Activated CD8-positive, alpha-beta memory T cell treated with anti-CD3 and anti-CD28 coated beads, Interleukin-2, amount 10 ng/mL, durations not matched to agents 7 days and 5 days (primary cell): ENCODE measurements at regions not wholly inside any gene's neighbourhood (a gene's known extent, or its start where the extent isn't known, plus 50 kb on each side); places are given as distances from the start of the nearest gene placed in this dataset.
"Not testable (repeated sequence)": the region's sequence is repeated elsewhere in the genome, so short reads cannot be mapped to it uniquely, and the experiment has no call there.

Experiments
- ATAC-seq: fragments of 150-1000 bp; cut with Tn5 transposase; one replicate; pipeline ENCODE4 v1.10.0; 2021; ENCODE audit warnings: moderate library complexity
- CTCF ChIA-PET: fragments of 350-600 bp; sonication (Branson Sonifier 250); formaldehyde crosslinking; loops from one replicate; lab custom pipeline; 2021; ENCODE audit warnings: antibody characterized with exemption; lab: Charles Lee
- DNase-seq: peaks from one replicate; pipeline ENCODE4 v3.0.0-alpha.2; 2020
- H3K27ac Mint-ChIP-seq: one replicate; pipeline ENCODE4 v1.8.0; 2021; ENCODE audit warnings: mild to moderate bottlenecking, mixed read lengths
- H3K27me3 Mint-ChIP-seq: one replicate; pipeline ENCODE4 v1.8.0; 2021; ENCODE audit warnings: mixed read lengths
- H3K36me3 Mint-ChIP-seq: one replicate; pipeline ENCODE4 v1.8.0; 2021; ENCODE audit warnings: mild to moderate bottlenecking, mixed read lengths
- H3K4me1 Mint-ChIP-seq: one replicate; pipeline ENCODE4 v1.8.0; 2021; ENCODE audit warnings: mixed read lengths
- H3K4me3 Mint-ChIP-seq: one replicate; pipeline ENCODE4 v1.8.0; 2021; ENCODE audit warnings: mild to moderate bottlenecking, moderate library complexity, mixed read lengths
- H3K9me3 Mint-ChIP-seq: one replicate; pipeline ENCODE4 v1.8.0; 2022; ENCODE audit warnings: low read depth, mixed read lengths

DNA sequence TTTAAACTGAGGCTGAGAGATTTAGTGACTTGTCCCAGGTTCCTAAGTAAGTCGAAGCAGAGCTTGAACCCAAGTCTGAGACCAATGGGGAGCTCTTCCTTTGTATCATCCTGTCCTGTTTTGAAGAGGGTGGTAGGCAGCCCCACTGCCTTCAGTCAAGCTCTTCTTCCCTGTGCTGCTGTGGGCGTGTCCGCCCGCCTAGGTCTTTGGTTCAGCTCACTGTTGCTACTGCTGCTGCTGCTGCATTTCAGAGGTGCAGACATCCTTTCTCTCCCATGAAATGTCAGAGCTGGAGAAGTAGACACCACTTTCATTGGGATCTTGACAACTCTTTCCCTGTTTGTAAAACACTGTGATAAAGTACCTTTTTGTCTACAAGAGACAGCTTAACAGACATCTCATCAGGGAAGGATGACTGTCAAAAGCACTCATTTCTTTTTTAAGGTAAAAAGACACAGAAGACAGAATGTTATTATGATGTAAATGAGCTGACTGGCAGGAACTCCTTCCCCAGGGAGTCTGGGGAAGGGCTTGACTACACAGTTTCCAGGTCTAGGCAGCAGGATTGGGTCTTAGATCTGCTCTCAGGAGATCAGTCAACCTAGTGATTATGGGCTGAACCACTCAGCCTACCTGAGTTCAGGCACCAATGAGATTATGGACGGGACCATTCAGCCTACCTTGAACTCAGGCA, 91.7 kb upstream of the TRIB2 start:
- no peak overlapping the region for H3K27ac Mint-ChIP-seq
- H3K4me1 Mint-ChIP-seq = peaks cover 5% of the 10 kb centered on the region
- DNase-seq = no peak
- H3K9me3 Mint-ChIP-seq = no peaks in the 10 kb centered on the region
- no peaks in the 10 kb centered on the region for H3K27me3 Mint-ChIP-seq
- CTCF ChIA-PET = no interaction called here
- no peak for ATAC-seq
- H3K36me3 Mint-ChIP-seq = no peaks in the 10 kb centered on the region
- H3K4me3 Mint-ChIP-seq = no peak overlapping the region

DNA sequence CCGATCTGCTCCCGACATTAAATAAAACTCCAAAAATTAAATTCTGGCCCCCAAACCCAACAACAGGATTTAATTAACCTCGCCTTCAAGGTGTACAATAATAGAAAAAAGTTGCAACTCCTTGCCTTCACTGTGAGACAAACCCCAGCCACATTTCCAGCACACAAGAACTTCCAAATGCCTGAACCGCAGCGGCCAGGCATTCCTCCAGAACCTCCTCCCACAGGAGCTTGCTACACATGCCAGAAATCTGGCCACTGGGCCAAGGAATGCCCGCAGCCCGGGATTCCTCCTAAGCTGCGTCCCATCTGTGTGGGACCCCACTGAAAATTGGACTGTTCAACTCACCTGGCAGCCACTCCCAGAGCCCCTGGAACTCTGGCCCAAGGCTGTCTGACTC, 88.2 kb upstream of the TRIB2 start:
- ATAC-seq, H3K9me3 Mint-ChIP-seq, H3K4me3 Mint-ChIP-seq, DNase-seq, H3K36me3 Mint-ChIP-seq, H3K27me3 Mint-ChIP-seq, H3K27ac Mint-ChIP-seq, H3K4me1 Mint-ChIP-seq, CTCF ChIA-PET: not testable (repeated sequence)

DNA sequence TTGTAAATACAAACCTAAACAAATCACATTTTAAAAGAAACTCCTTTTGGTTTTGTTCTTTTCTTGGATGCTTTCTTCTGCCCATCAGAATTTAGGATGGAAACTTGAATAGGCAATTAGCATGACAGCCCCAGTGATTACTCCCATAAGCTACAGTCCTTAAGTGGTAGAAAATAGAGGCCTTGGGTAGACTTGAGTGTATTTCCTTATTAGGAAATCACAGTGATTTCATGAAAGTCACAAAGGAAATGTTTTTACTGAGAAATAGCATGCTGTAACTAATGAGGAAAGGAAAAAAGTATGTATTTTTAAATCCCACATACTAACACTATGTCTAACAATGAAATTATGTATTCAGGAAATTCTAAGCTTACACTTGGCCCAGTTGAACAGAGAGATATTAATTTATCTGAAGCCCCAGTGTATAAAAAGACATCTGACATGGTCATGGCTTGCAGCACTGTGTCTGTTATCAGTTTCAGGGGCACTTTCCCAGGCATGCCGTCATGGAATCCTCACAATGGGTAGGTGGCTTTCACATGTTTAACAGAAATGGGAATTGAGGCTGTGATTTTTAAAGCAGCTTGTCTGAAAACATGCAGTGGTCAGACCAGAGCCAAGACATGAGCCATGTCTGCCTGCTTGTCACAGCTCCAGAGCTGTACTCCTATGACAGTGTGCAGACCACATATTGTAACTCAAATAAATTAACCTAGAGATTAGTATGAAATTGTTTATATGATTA, 79.7 kb upstream of the TRIB2 start:
- Mint-ChIP-seq H3K27me3 (no peaks in the 10 kb centered on the region), H3K4me1 (peaks cover 14% of the 10 kb centered on the region), H3K27ac (no peak overlapping the region), H3K9me3 (no peaks in the 10 kb centered on the region), H3K4me3 (no peak overlapping the region), H3K36me3 (peaks cover 3% of the 10 kb centered on the region)
- no peak for DNase-seq
- no peak for ATAC-seq
- CTCF ChIA-PET = no interaction called here

DNA sequence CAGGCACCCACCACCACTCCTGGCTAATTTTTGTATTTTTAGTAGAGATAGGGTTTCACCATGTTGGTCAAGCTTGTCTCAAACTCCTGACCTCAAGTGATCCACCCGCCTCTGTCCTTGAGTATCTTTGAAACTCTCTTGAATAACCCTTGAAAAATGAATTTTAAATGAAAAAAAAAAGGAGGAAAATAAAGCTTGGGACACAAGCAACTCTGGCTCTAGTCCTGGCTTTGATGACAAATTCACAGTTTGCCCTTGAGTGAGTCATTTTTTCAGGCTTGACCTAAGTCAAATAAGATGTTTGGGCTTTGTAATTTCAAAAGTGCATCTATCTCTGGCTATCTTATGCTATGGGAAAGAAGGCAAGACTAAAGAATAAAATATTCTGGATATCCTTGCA, 79.0 kb upstream of the TRIB2 start:
- CTCF ChIA-PET = interaction anchor here (0.8 to 2.5 kb wide), 2 partner anchors 78 to 366 kb away, joined by 3 to 5 read pairs; no protein-coding TSS in a partner anchor
- ATAC-seq (no peak), DNase-seq (no peak)
- H3K4me1 Mint-ChIP-seq = peaks cover 14% of the 10 kb centered on the region
- no peak overlapping the region for H3K27ac Mint-ChIP-seq
- H3K27me3 Mint-ChIP-seq = no peaks in the 10 kb centered on the region
- H3K4me3 Mint-ChIP-seq = no peak overlapping the region
- H3K36me3 Mint-ChIP-seq = peaks cover 3% of the 10 kb centered on the region
- H3K9me3 Mint-ChIP-seq = no peaks in the 10 kb centered on the region

DNA sequence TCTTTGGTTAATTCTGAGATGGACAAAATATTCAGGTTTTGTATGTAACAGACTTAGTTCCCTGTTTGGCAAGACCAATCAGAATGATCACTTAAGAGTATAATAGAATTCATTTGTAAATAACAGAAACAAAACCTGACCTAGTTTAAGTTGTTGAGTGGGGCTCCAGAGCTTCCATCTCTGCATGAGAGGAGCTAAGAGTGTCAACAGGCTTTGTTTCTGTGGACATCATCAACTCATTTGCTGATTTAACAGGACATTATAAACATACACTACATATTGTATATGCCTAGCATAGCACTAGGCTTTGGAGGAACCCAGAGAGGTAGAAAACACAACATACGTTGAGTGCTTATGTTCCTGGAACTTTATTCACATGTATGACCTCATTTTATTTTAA, 75.3 kb upstream of the TRIB2 start:
- CTCF ChIA-PET = no interaction called here
- no peaks in the 10 kb centered on the region for H3K27me3 Mint-ChIP-seq
- ATAC-seq = no peak

DNA sequence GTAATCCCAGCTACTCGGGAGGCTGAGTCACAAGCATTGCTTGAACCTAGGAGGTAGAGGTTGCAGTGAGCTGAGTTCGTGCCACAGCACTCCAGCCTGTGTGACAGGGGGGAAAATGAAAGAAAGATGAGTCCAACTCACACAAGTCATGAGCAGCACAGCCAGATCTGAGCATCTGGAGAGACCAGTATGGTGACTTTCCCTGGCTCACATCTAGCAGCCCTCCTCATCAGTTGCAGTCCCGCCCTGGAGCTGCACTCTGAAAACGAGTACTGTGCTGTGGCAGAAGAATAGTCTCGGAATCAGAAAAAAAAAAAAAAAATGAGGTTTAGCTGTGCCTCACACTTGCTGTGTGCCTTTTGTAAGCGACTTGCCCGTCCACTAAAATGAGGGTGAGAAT, 74.4 kb upstream of the TRIB2 start:
- CTCF ChIA-PET = no interaction called here
- Mint-ChIP-seq H3K27ac (no peak overlapping the region), H3K4me1 (peaks cover 2% of the 10 kb centered on the region), H3K9me3 (peaks cover 5% of the 10 kb centered on the region), H3K4me3 (no peak overlapping the region), H3K27me3 (no peaks in the 10 kb centered on the region), H3K36me3 (peaks cover 3% of the 10 kb centered on the region)
- ATAC-seq (no peak), DNase-seq (no peak)

More for the DNA sequence above, 75.3 kb upstream of the TRIB2 start:
- H3K4me1 Mint-ChIP-seq = peaks cover 11% of the 10 kb centered on the region
- DNase-seq = no peak
- peaks cover 3% of the 10 kb centered on the region for H3K36me3 Mint-ChIP-seq
- no peak overlapping the region for H3K4me3 Mint-ChIP-seq
- peaks cover 5% of the 10 kb centered on the region for H3K9me3 Mint-ChIP-seq
- H3K27ac Mint-ChIP-seq = no peak overlapping the region

DNA sequence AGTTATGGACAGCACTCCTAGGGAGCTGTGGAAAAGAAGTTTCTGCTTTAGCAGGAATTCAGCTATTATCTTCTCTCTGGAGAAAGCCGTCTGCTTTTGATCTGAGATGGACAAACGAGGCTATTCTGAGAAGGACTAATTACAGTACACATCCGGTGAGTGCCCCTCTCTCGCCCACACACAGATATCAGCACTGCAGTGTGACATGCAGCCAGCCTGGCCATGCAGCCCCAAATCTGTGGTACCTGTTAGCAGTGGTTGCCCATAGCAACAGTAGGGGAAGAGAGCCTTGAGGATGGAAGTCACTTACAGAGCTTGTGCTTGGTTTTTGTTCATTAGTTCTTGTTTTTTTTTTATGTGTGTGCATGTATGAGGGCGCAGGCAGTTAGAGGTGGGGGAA, 73.9 kb upstream of the TRIB2 start:
- peaks cover 2% of the 10 kb centered on the region for H3K4me1 Mint-ChIP-seq
- ATAC-seq (no peak), DNase-seq (no peak)
- peaks cover 3% of the 10 kb centered on the region for H3K36me3 Mint-ChIP-seq
- H3K27me3 Mint-ChIP-seq = no peaks in the 10 kb centered on the region
- no peak overlapping the region for H3K27ac Mint-ChIP-seq
- peaks cover 5% of the 10 kb centered on the region for H3K9me3 Mint-ChIP-seq
- H3K4me3 Mint-ChIP-seq = no peak overlapping the region
- CTCF ChIA-PET = no interaction called here

DNA sequence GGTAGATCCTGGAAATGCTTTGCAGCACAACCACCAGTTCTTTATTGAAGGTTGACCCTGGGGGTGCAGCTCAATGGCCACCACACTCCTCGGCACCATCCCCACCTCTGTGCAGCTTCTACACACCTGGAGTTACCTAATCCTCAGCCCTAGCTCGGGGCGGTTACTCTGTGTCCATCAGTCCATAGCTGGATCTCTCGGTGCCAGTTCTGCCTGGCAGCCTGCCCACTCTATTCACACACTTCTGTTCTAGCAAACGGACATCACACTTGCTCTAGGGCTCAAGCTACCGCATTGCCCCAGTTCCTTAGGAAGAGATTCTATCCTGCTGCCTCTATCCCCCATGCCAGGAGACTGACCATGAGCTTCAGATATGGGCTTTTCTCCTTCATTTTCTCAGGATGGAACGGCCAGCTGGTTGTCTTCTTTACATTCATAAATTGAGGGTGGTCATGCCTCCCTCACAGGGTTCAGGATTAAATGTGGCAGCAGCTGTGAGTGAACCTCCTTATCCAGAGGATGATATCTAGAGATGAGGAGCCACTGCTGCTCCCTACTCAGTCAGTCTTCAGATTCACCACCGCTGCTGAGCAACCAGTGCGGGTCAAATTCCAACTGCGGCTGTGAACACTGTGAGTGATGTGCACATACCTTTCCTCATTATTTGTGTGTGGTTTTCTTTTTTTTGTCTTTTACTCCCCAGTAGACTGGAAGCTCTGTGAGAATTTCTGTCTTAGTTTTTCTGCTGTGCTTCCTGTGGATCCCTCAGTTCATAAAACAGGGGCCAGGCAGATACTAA, 66.9 kb upstream of the TRIB2 start:
- Mint-ChIP-seq H3K4me1 (no peaks in the 10 kb centered on the region), H3K27ac (no peak overlapping the region), H3K27me3 (no peaks in the 10 kb centered on the region), H3K9me3 (peaks cover 5% of the 10 kb centered on the region), H3K4me3 (no peak overlapping the region), H3K36me3 (peaks cover 3% of the 10 kb centered on the region)
- CTCF ChIA-PET = interaction anchor here (0.7 kb wide), 1 partner anchor 56 kb away, joined by 3 read pairs; no protein-coding TSS in a partner anchor
- DNase-seq = no peak
- no peak for ATAC-seq

DNA sequence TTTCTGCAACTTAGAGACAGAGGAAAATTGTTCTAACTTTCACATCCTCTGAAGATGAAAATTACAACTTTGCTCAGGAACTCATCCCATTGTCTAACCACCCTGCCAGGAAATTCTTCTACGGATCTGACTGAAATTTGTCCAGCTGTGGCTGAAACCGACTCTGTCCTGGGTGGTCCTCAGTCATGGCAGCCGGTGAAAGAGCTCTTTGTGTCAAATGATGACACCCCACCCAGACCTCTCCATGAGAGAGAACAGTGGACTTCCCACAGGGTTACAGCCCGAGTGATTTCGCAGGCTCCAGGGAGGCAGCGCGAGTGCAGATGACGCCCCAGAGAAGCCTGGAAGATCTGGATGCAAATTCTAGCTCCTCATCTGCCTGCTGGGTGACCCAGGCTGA, 65.1 kb upstream of the TRIB2 start:
- CTCF ChIA-PET = interaction anchor here (0.8 kb wide), 1 partner anchor 14 kb away, joined by 3 read pairs; no protein-coding TSS in a partner anchor
- no peak for DNase-seq

DNA sequence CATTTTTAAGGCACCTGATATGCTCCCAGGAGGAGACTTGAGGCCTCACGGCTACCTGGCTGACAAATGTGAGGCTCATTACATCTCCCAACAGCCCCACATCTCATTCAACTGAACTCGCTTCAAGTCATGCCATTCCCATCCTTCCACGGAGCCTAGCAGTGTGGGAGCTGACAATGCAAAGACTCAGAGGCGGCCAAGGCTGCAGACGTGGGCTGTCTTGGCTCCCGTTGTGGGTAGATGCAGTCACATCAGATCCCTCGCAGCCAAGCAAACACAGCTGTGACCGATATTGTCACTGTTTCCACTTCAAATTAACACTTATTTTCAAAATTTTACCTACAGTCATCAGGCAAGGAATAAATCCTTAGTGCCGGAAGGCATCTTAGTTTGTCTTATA, 64.0 kb upstream of the TRIB2 start:
- peaks cover 2% of the 10 kb centered on the region for H3K9me3 Mint-ChIP-seq
- H3K27ac Mint-ChIP-seq = no peak overlapping the region
- no peaks in the 10 kb centered on the region for H3K27me3 Mint-ChIP-seq

More for the DNA sequence above, 65.1 kb upstream of the TRIB2 start:
- no peak for ATAC-seq
- Mint-ChIP-seq H3K9me3 (peaks cover 2% of the 10 kb centered on the region), H3K4me1 (no peaks in the 10 kb centered on the region), H3K27me3 (no peaks in the 10 kb centered on the region), H3K4me3 (no peak overlapping the region), H3K36me3 (no peaks in the 10 kb centered on the region), H3K27ac (no peak overlapping the region)

DNA sequence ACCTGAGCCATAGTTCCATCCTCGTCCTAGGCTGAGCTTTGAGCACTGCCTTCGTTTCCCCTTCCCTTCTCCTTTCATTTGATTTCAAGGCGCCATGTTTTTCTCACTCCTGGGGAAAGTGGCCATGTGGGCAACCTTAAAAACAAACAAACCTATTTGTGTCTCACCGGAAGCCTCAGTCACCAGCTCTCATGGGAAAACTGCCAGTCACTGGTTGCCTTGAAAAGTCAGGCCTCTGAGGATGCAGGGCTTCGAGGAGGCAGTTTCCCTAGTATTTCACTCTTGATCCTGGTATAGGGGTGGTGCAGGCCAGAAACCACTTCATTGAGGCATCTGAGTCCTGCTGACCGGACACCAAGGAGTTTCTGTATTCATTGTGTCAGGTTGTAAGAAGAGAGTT, 59.2 kb upstream of the TRIB2 start:
- DNase-seq = no peak
- Mint-ChIP-seq H3K27me3 (no peaks in the 10 kb centered on the region), H3K4me3 (no peak overlapping the region), H3K36me3 (no peaks in the 10 kb centered on the region), H3K9me3 (peaks cover 2% of the 10 kb centered on the region), H3K27ac (no peak overlapping the region), H3K4me1 (no peaks in the 10 kb centered on the region)
- ATAC-seq = no peak
- CTCF ChIA-PET = no interaction called here

More for the DNA sequence above, 64.0 kb upstream of the TRIB2 start:
- CTCF ChIA-PET = no interaction called here
- no peak for DNase-seq
- H3K4me1 Mint-ChIP-seq = no peaks in the 10 kb centered on the region
- H3K36me3 Mint-ChIP-seq = no peaks in the 10 kb centered on the region
- ATAC-seq = no peak
- H3K4me3 Mint-ChIP-seq = no peak overlapping the region

DNA sequence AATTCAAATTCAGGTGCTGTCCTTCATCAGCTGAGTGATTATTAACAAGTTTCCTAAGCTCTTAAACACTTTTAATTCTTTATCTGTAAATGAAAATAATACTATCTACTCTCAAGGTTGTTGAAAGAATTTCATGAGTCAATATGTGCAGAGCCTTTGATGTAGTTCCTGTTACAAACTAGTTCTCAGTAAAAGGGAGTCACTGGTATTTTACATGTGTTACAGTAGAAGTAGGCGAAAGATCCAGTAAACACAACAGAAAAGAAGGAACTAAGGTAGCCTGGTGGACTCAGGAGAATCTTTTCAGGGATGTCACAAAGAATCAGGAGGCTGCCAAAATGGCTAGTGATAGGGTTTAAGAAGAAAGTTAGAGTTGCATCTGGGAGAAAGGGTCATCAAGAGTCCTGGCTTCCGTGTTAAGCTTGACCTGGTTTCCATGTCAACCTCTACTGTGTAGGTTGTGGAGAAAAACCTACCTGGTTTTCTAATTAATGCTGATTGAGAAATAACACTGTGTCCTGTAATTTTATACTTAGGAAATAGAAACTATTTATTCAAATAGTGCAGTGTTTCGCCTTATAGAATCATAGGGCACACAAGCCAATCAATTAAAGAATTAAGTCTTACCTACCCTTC, 58.3 kb upstream of the TRIB2 start:
- Mint-ChIP-seq H3K4me1 (no peaks in the 10 kb centered on the region), H3K27me3 (no peaks in the 10 kb centered on the region), H3K27ac (no peak overlapping the region), H3K4me3 (no peak overlapping the region), H3K36me3 (no peaks in the 10 kb centered on the region), H3K9me3 (peaks cover 2% of the 10 kb centered on the region)
- CTCF ChIA-PET = no interaction called here
- no peak for ATAC-seq
- DNase-seq = no peak

DNA sequence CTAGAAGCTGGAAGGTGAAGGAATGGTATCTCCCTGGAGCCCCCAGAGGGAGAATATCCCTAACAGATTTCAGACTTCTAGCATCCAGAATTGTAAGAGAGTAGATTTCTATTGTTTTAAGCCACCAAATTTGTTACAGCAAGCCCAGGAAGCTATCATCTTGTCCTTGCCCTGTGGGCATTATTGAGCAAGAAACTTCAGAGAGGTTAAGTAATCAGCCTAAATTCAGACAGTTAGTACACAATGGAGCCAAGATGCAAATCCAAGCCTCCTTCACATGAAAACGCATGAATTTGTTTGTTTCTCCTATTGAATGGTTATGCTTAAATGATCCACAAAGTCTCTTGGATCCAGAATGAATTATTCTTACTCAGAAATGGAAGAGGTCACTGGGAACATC, 55.2 kb upstream of the TRIB2 start:
- CTCF ChIA-PET = no interaction called here
- no peak for DNase-seq
- Mint-ChIP-seq H3K36me3 (peaks cover 2% of the 10 kb centered on the region), H3K4me1 (no peaks in the 10 kb centered on the region), H3K9me3 (peaks cover 2% of the 10 kb centered on the region), H3K27ac (no peak overlapping the region), H3K27me3 (no peaks in the 10 kb centered on the region), H3K4me3 (no peak overlapping the region)
- no peak for ATAC-seq
